WI38 (cell line): ENCODE measurements at regions not wholly inside any gene's neighbourhood (a gene's known extent, or its start where the extent isn't known, plus 50 kb on each side); places are given as distances from the start of the nearest gene placed in this dataset.

Experiments
- H3K4me3 ChIP-seq: 2 replicates; pipeline ENCODE4 v1.5.1; 2011; ENCODE audit warnings: low read depth, mild to moderate bottlenecking, control low read depth, low read length
- TF ChIP-seq, protein P1 (sequence below): IDR thresholded peaks from 2 replicates; pipeline ENCODE4 v1.5.1; 2012; ENCODE audit warnings: low read depth, mild to moderate bottlenecking, control low read depth, low read length

GRCh38 chr11:70758206-70758605, 359.9 kb downstream of the CTTN start:
- H3K4me3 ChIP-seq = no peak overlapping the region
- TF ChIP-seq, protein P1, sequence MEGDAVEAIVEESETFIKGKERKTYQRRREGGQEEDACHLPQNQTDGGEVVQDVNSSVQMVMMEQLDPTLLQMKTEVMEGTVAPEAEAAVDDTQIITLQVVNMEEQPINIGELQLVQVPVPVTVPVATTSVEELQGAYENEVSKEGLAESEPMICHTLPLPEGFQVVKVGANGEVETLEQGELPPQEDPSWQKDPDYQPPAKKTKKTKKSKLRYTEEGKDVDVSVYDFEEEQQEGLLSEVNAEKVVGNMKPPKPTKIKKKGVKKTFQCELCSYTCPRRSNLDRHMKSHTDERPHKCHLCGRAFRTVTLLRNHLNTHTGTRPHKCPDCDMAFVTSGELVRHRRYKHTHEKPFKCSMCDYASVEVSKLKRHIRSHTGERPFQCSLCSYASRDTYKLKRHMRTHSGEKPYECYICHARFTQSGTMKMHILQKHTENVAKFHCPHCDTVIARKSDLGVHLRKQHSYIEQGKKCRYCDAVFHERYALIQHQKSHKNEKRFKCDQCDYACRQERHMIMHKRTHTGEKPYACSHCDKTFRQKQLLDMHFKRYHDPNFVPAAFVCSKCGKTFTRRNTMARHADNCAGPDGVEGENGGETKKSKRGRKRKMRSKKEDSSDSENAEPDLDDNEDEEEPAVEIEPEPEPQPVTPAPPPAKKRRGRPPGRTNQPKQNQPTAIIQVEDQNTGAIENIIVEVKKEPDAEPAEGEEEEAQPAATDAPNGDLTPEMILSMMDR = no peak

DNA sequence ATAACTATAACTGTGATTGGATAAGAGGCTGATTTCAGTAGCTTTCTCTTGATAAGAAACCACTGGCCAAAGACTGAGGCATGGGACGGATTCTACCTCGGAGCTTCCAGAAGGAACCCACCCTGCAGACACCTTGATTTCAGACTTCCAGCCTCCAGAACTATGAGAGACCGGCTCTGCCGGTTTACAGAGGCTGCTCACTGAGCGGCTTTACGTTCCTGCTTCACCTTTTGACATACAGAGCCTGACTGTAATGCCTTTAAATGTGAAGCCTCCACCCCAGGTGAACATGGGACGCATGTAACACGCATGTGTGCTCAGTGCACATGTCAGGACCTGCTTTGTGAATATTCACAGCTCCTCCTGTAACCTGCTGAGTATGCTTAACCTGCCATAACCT, 361.5 kb downstream of the CTTN start:
- H3K4me3 ChIP-seq = no peak overlapping the region
- TF ChIP-seq, protein P1 = no peak

DNA sequence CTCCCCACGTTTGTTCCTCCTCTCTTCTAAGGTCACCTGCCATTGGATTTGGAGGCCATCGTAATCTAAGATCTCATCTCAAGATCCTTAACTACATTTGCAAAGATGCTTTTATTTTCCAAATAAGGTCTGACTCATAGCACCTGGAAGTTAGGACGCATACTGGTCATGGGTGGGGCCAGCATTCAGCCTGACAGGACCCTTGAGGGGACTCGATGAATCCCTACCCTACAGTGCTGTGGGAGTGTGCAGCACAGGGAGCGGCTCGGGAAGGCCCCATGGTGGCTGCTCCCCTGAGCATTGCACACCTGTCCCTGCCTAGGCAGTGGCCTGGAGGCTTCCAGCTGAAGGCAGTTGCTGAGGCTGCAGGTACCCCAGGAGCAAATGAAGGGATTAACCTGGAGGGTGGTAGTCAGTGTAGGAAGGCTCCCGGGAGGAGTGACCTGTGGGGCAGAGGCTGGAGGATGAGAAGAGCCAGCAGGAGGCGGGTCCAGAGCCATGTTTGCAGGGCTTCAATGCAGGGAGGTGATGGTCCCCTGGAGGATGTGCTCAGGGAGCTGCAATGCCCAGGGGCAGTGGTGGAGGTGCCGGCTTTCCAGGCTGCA, 362.2 kb downstream of the CTTN start:
- TF ChIP-seq, protein P1 = no peak

GRCh38 chr11:70761094-70761907, 363.0 kb downstream of the CTTN start:
- no peak overlapping the region for H3K4me3 ChIP-seq
- TF ChIP-seq, protein P1 = no peak

More for the DNA sequence above, 362.2 kb downstream of the CTTN start:
- no peak overlapping the region for H3K4me3 ChIP-seq

DNA sequence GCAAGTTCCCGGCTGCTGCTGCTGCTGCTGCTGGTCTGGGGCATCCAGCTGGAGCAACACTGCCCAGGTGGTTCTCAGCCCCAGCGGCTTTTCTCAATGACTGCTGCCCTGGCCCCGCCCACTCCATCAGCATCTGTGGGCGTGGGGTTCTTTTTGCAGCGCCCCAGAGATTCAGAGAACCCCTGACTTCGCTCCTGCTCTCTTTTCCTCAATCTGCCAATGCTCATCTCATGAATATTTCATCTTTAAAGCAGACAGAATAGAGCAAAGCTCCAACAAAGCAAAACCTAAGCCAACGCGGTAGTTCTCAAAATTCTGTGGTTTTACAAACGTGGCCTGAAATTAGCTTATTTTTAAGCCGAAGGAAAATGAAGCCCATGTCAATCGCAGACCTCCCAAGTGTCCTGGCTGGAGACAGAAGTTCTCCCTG, 363.6 kb downstream of the CTTN start:
- H3K4me3 ChIP-seq = no peak overlapping the region
- TF ChIP-seq, protein P1 = no peak

- TF ChIP-seq, protein P1 = no peak
- H3K4me3 ChIP-seq = no peak overlapping the region
Observed at GRCh38 chr11:70762810-70763209, 364.5 kb downstream of the CTTN start.

DNA sequence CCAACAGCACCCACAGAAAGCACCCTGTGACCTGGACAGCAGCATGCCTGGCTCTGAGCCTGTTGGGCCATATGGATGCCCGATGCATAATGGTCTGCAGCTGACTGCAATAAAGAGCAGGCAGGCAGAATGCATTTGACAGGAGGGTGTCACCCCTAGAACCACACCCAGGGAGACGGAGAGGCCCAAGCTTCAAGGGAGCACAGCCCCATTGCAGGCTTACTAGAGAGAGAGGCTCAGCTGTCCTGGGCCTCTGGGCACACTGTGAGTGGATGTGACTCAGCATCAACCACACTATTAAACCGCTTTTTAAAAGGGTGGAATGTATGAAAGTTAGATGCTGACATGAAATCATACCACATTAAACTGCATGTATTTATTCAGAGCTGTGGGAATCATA, 365.3 kb downstream of the CTTN start:
- TF ChIP-seq, protein P1 = no peak
- no peak overlapping the region for H3K4me3 ChIP-seq
